ENCODE measurements at regions not wholly inside any gene's neighbourhood (a gene's known extent, or its start where the extent isn't known, plus 50 kb on each side); places are given as distances from the start of the nearest gene placed in this dataset.
"Not testable (repeated sequence)": the region's sequence is repeated elsewhere in the genome, so short reads cannot be mapped to it uniquely, and the experiment has no call there.

DNA sequence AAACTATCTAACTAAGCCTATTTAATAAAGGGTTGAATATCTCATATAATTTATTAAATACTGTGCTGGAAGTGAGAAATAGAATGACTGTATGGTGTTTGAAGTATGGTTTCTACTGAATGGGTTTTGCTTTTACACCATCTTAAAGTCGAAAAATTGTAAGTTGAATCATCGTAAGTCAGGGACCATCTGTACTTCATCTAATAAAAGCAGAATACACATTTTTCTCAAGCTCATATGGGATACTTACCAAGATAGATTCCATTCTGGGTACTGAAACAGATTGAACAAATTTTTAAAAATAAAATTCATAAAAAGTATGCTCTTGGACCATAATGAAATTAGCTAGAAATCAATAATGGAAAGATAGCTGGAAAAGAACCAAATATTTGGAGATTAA, 285.4 kb downstream of the CXCL12 start:
- TF ChIP-seq POLR2A (IDR thresholded peaks at IDR 0.05): no peak
- TF ChIP-seq, protein P1, sequence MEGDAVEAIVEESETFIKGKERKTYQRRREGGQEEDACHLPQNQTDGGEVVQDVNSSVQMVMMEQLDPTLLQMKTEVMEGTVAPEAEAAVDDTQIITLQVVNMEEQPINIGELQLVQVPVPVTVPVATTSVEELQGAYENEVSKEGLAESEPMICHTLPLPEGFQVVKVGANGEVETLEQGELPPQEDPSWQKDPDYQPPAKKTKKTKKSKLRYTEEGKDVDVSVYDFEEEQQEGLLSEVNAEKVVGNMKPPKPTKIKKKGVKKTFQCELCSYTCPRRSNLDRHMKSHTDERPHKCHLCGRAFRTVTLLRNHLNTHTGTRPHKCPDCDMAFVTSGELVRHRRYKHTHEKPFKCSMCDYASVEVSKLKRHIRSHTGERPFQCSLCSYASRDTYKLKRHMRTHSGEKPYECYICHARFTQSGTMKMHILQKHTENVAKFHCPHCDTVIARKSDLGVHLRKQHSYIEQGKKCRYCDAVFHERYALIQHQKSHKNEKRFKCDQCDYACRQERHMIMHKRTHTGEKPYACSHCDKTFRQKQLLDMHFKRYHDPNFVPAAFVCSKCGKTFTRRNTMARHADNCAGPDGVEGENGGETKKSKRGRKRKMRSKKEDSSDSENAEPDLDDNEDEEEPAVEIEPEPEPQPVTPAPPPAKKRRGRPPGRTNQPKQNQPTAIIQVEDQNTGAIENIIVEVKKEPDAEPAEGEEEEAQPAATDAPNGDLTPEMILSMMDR (IDR thresholded peaks at IDR 0.05): no peak
- H3K4me1 ChIP-seq: no peaks in the 10 kb centered on the region
- no peak overlapping the region for H3K27ac ChIP-seq
- H3K9me3 ChIP-seq: no peaks in the 10 kb centered on the region
- H3K4me3 ChIP-seq: no peak overlapping the region
- H3K27me3 ChIP-seq: no peaks in the 10 kb centered on the region
- DNase-seq: no peak
- H3K36me3 ChIP-seq: no peaks in the 10 kb centered on the region

DNA sequence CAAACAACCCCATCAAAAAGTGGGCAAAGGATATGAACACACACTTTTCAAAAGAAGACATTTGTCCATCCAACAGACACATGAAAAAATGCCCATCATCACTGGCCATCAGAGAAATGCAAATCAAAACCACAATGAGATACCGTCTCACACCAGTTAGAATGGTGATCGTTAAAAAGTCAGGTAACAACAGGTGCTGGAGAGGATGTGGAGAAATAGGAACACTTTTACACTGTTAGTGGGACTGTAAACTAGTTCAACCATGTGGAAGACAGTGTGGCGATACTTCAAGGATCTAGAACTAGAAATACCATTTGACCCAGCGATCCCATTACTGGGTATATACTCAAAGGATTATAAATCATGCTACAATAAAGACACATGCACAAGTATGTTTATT, 288.7 kb downstream of the CXCL12 start:
- H3K4me3 ChIP-seq, DNase-seq, H3K27me3 ChIP-seq, H3K36me3 ChIP-seq, H3K9me3 ChIP-seq, H3K4me1 ChIP-seq, H3K27ac ChIP-seq: not testable (repeated sequence)

DNA sequence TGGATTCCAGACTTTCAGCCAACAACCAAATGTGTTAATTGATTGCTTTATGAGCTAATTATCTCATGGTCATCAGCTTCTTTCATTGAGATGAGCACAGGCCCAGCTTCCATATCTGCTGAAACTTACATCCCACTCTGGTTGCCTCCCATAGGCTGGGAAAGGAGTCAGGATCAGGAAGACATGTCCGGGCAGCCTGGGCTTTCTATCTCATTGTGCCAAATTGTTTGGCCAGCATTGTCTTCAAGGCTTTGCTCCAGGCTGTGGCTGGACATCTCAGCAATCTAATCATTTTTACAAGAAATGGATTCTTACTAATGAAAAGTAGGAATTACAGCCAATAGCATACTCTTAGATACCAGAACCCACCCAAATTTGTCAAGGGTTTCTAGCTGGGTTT, 295.2 kb downstream of the CXCL12 start:
- no peaks in the 10 kb centered on the region for H3K4me1 ChIP-seq
- DNase-seq: no peak
- no peak for TF ChIP-seq POLR2A (IDR thresholded peaks at IDR 0.05)
- TF ChIP-seq, protein P1 (IDR thresholded peaks at IDR 0.05): no peak
- H3K9me3 ChIP-seq: no peaks in the 10 kb centered on the region
- H3K36me3 ChIP-seq: no peaks in the 10 kb centered on the region
- no peaks in the 10 kb centered on the region for H3K27me3 ChIP-seq
- no peak overlapping the region for H3K27ac ChIP-seq
- H3K4me3 ChIP-seq: no peak overlapping the region

DNA sequence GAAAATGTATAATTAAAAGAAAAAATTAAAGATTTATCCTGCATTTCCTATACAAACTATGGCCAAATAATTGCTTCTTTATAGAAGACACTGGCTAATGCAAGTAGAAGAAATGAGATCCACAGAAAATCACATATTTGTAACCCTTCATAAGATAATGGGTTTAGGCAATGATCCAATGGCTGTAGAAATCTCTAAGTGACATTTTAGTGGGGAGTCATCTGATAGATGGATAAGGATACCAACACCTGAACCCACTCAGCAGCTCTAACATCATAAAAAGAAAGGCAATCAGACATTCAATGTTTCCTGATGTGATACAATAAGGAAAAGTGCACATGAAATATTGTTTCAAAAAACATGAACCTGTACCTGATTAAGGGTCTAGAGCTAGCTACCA, 297.5 kb downstream of the CXCL12 start:
- H3K27ac ChIP-seq: no peak overlapping the region
- TF ChIP-seq, protein P1 (IDR thresholded peaks at IDR 0.05): no peak
- no peak for TF ChIP-seq POLR2A (IDR thresholded peaks at IDR 0.05)
- no peak for DNase-seq

DNA sequence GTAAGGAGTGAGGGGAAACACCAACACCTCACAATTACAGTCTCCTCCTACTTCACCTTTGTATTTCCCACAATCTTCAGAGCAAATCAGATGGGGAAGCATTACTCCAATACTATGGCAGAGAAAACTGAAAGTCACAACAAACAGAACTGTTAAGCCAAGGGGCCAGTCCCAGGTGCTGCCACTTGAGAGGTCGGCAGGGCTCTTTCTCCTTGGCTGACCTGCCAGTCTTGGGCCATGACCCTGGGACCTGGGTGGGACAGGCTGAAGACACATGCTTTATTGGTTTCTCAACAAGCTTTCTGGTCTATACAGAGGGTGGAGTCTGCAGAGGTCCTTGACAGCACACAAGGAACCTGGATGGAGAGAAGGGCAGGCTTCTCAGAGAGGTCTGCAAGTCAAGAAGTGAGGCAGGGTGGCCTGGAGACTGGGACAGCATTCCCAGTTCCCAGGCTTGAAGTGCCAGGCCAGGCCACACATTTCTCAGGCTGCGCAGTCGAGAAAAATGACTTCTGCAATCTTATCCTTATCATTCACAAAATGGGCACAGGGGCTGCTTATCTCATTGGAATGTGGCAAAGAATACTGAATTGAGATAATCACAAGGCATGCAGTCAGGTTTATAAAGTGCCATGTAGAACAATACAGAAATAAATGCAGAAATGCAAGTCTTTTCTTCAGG, 301.0 kb downstream of the CXCL12 start:
- no peaks in the 10 kb centered on the region for H3K9me3 ChIP-seq
- DNase-seq: no peak
- H3K27ac ChIP-seq: no peak overlapping the region
- no peak for TF ChIP-seq POLR2A (IDR thresholded peaks at IDR 0.05)
- no peaks in the 10 kb centered on the region for H3K36me3 ChIP-seq
- H3K4me1 ChIP-seq: no peaks in the 10 kb centered on the region
- H3K4me3 ChIP-seq: no peak overlapping the region
- H3K27me3 ChIP-seq: no peaks in the 10 kb centered on the region

More for the DNA sequence above, 297.5 kb downstream of the CXCL12 start:
- H3K9me3 ChIP-seq: no peaks in the 10 kb centered on the region
- H3K27me3 ChIP-seq: no peaks in the 10 kb centered on the region
- no peak overlapping the region for H3K4me3 ChIP-seq
- H3K4me1 ChIP-seq: no peaks in the 10 kb centered on the region
- H3K36me3 ChIP-seq: no peaks in the 10 kb centered on the region

DNA sequence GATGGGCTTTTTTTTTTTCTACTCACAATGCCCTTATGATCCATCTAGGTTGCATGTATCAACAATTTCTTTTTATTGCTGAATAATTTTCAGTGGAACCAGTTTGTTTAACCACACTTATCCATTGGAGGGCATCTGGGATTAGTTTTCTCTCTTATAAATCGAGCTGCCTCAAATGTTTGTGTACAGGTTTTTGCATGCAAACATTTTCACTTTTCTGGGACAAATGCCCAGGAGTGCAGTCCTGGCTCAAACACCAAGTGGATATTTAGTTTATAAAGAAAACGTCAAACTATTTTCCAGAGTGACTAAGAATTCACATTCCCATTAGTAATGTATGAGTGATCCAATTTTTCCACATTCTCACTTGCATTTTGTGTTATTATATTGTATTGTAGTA, 313.4 kb downstream of the CXCL12 start:
- no peak overlapping the region for H3K4me3 ChIP-seq
- TF ChIP-seq, protein P1 (IDR thresholded peaks at IDR 0.05): no peak
- TF ChIP-seq POLR2A (IDR thresholded peaks at IDR 0.05): no peak
- no peaks in the 10 kb centered on the region for H3K9me3 ChIP-seq
- DNase-seq: no peak
- H3K27ac ChIP-seq: no peak overlapping the region
- H3K36me3 ChIP-seq: no peaks in the 10 kb centered on the region
- no peaks in the 10 kb centered on the region for H3K27me3 ChIP-seq
- H3K4me1 ChIP-seq: peaks cover 0 to 3% (median 0%) of the 10 kb centered on the region in 4 donors

DNA sequence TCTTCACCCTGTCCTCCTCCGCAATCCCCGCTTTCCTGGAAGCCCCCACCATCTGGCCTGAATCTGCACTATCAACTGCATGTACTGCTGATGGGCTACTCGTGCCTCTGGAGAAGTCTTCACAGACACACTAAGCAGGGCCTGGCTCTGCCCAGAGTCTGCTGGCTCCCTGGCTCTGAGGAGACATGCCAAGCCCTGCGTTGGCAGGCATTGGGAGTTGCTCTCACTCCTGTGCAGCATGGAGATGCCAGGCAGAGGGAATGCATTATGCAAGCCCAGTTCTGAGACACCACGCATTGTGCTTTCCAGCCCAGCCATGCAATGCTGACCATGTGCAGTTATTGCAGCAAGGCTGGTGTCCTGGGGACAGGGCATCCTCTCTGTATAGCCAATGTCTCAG, 314.6 kb downstream of the CXCL12 start:
- TF ChIP-seq, protein P1 (IDR thresholded peaks at IDR 0.05): no peak
- TF ChIP-seq POLR2A (IDR thresholded peaks at IDR 0.05): no peak
- H3K27ac ChIP-seq: no peak overlapping the region

More for the DNA sequence above, 314.6 kb downstream of the CXCL12 start:
- Histone ChIP-seq H3K36me3 (no peaks in the 10 kb centered on the region), H3K27me3 (no peaks in the 10 kb centered on the region), H3K9me3 (no peaks in the 10 kb centered on the region), H3K4me3 (no peak overlapping the region), H3K4me1 (peaks cover 0 to 10% (median 0%) of the 10 kb centered on the region in 4 donors)
- DNase-seq: no peak
